ENCODE measurements at regions not wholly inside any gene's neighbourhood (a gene's known extent, or its start where the extent isn't known, plus 50 kb on each side); places are given as distances from the start of the nearest gene placed in this dataset.

- no peak for TF ChIP-seq CTCF (IDR thresholded peaks at IDR 0.05)
- TF ChIP-seq POLR2A (IDR thresholded peaks at IDR 0.05), result no peak
These were observed 72.2 kb upstream of the PUDP start for GRCh38 chrX:7220121-7220520.
